Thymus (tissue), 11 donors: ENCODE measurements at regions not wholly inside any gene's neighbourhood (a gene's known extent, or its start where the extent isn't known, plus 50 kb on each side); places are given as distances from the start of the nearest gene placed in this dataset.
"Not testable (repeated sequence)": the region's sequence is repeated elsewhere in the genome, so short reads cannot be mapped to it uniquely, and the experiment has no call there.

Experiments used
- DNase-seq, 9 donors: peaks; one replicate each; pipeline ENCODE4 v3.0.0-alpha.2; 2013; ENCODE audit warnings: low spot score in 9 of 9, low read depth in 6 of 9, missing footprints in 1 of 9
- H3K27ac ChIP-seq, 2 donors: one replicate each; pipeline ENCODE4 v1.5.1; 2013; ENCODE audit warnings: control low read depth in 1 of 2, low read depth in 1 of 2, low read length in 1 of 2, mild to moderate bottlenecking in 1 of 2, moderate library complexity in 1 of 2
- H3K27me3 ChIP-seq, 2 donors: one replicate each; pipeline ENCODE4 v1.5.1; 2013; ENCODE audit warnings: low read length in 1 of 2; ENCODE audit not compliant: control insufficient read depth in 2 of 2, insufficient read depth in 1 of 2
- H3K36me3 ChIP-seq, 2 donors: one replicate each; pipeline ENCODE4 v1.5.1; 2013; ENCODE audit warnings: low read length in 1 of 2, mild to moderate bottlenecking in 1 of 2, moderate library complexity in 1 of 2; ENCODE audit not compliant: control insufficient read depth in 2 of 2, insufficient read depth in 2 of 2
- H3K4me1 ChIP-seq, 2 donors: one replicate each; pipeline ENCODE4 v1.5.1; 2013; ENCODE audit warnings: low read length in 2 of 2; ENCODE audit not compliant: control insufficient read depth in 2 of 2, insufficient read depth in 2 of 2
- H3K4me3 ChIP-seq, 2 donors: one replicate each; pipeline ENCODE4 v1.5.1; 2013; ENCODE audit warnings: low read length in 2 of 2, control low read depth in 1 of 2, mild to moderate bottlenecking in 1 of 2
- H3K9me3 ChIP-seq, 2 donors: one replicate each; pipeline ENCODE4 v1.5.1; 2013; ENCODE audit warnings: low read length in 1 of 2, mild to moderate bottlenecking in 1 of 2; ENCODE audit not compliant: control insufficient read depth in 2 of 2, insufficient read depth in 1 of 2
- WGBS: extraction: QIAGEN DNeasy Blood & Tissue Kit; methylation state at CpG from one replicate; pipeline ENCODE4 v1.1.7; 2013; 5-methylcytosine and 5-hydroxymethylcytosine counted together
- donor health status: healthy.

- H3K4me1 ChIP-seq, H3K9me3 ChIP-seq, DNase-seq, H3K27me3 ChIP-seq, H3K27ac ChIP-seq, H3K4me3 ChIP-seq, H3K36me3 ChIP-seq: not testable (repeated sequence)
- WGBS: over 99% methylated on average over 2 of the region's 2 CpGs
Measured at GRCh38 chr15:22651179-22651578, 135.3 kb upstream of the NIPA1 start.

- not testable (repeated sequence) for H3K27me3 ChIP-seq, H3K9me3 ChIP-seq, H3K36me3 ChIP-seq, H3K4me1 ChIP-seq
- Histone ChIP-seq H3K4me3 (peak overlapping the region in 1 of 2 donors; percentile 54), H3K27ac (peak overlapping the region; percentile 26 to 42)
- peak in 1 of 9 donors; percentile 13 for DNase-seq
- WGBS: under 1% methylated on average over 97 of the region's 110 CpGs
Measured at GRCh38 chr15:22664294-22665058, 122.0 kb upstream of the NIPA1 start.

- peak overlapping the region in 1 of 2 donors; percentile 54 for H3K4me3 ChIP-seq
- not testable (repeated sequence) for H3K36me3 ChIP-seq, H3K27me3 ChIP-seq, H3K9me3 ChIP-seq, H3K4me1 ChIP-seq
- peak overlapping the region in 1 of 2 donors; percentile 61 for H3K27ac ChIP-seq
- 2% methylated on average over 22 of the region's 22 CpGs for WGBS
- peak in 2 of 9 donors; percentile 3 to 12 for DNase-seq
Measured at GRCh38 chr15:22665059-22665702, 121.3 kb upstream of the NIPA1 start.

DNA sequence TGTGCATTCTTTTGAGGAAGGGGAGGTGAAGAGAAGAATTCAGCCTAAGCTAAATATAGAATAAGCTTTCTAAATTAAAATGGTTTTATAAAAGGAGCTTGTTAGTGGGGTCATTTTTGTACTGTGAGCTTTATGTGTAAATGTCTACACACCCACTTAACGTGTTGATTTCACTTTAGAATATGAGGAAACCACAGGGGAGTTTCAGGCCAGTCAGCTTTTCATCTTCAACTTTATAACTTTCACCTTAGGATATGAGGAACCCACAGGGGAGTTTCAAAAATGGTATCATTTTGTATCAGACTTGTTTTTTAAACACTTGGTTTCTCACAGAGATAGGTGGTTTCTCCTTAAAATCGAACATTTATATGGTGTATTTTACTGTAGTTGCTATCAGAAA, 120.7 kb upstream of the NIPA1 start:
- peak overlapping the region in 1 of 2 donors; percentile 61 for H3K27ac ChIP-seq

DNA sequence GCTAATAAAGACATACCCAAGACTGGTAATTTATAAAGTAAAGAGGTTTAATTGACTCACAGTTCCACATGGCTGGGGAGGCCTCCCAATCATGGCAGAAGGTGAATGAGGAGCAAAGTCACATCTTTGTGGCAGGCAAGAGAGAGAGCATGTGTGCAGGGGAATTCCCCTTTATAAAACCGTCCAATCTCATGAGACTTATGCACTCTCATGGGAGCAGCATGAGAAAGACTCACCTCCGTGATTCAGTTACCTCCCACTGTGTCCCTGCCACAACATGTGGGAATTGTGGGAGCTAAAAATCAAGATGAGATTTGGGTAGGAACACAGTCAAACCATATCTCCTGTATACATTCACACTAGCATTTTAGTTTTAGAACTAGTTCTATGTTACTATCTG, 101.7 kb upstream of the NIPA1 start:
- not testable (repeated sequence) for H3K4me3 ChIP-seq, H3K27ac ChIP-seq, H3K36me3 ChIP-seq, H3K4me1 ChIP-seq, DNase-seq, H3K9me3 ChIP-seq, H3K27me3 ChIP-seq
- 94% methylated on average over 2 of the region's 2 CpGs for WGBS

More for the DNA sequence above, 120.7 kb upstream of the NIPA1 start:
- not testable (repeated sequence) for H3K36me3 ChIP-seq, H3K4me1 ChIP-seq, H3K9me3 ChIP-seq, H3K4me3 ChIP-seq, DNase-seq, H3K27me3 ChIP-seq
- 4% methylated on average over 1 of the region's 2 CpGs for WGBS

DNA sequence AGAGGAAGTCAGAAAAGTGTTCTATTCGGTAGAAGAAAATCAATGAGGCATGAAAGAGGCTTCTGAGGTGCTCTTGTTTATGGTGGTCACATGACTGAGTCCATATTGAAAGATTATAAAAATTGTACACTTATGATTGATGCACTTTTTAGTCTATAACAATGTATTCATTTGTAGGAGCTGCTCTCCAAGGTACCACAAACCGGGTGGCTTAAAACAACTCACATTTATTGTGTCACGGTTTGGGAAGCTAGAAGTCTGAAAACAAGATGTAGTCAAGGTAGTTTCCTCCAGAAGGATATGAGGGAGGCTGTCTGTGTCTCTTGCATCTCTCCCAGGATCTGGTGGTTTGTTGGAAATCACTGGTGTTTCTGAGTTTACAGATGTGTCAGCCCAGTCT, 86.6 kb upstream of the NIPA1 start:
- H3K27me3 ChIP-seq, H3K4me1 ChIP-seq, H3K36me3 ChIP-seq, DNase-seq, H3K4me3 ChIP-seq, H3K9me3 ChIP-seq, H3K27ac ChIP-seq: not testable (repeated sequence)
- 92% methylated on average over 3 of the region's 3 CpGs for WGBS

- H3K27ac ChIP-seq, DNase-seq, H3K4me3 ChIP-seq, H3K36me3 ChIP-seq, H3K9me3 ChIP-seq, H3K4me1 ChIP-seq: not testable (repeated sequence)
- peaks cover 0 to 13% of the 10 kb centered on the region in 2 donors for H3K27me3 ChIP-seq
- WGBS: 97% methylated on average over 18 of the region's 18 CpGs
Measured at GRCh38 chr15:22710831-22711341, 75.6 kb upstream of the NIPA1 start.

- H3K4me1 ChIP-seq, H3K36me3 ChIP-seq, H3K27ac ChIP-seq, H3K4me3 ChIP-seq, DNase-seq, H3K9me3 ChIP-seq: not testable (repeated sequence)
- WGBS: 9% methylated on average over 1 of the region's 1 CpG
- H3K27me3 ChIP-seq: peaks cover 0 to 13% of the 10 kb centered on the region in 2 donors
Measured at GRCh38 chr15:22713933-22714332, 72.5 kb upstream of the NIPA1 start.

DNA sequence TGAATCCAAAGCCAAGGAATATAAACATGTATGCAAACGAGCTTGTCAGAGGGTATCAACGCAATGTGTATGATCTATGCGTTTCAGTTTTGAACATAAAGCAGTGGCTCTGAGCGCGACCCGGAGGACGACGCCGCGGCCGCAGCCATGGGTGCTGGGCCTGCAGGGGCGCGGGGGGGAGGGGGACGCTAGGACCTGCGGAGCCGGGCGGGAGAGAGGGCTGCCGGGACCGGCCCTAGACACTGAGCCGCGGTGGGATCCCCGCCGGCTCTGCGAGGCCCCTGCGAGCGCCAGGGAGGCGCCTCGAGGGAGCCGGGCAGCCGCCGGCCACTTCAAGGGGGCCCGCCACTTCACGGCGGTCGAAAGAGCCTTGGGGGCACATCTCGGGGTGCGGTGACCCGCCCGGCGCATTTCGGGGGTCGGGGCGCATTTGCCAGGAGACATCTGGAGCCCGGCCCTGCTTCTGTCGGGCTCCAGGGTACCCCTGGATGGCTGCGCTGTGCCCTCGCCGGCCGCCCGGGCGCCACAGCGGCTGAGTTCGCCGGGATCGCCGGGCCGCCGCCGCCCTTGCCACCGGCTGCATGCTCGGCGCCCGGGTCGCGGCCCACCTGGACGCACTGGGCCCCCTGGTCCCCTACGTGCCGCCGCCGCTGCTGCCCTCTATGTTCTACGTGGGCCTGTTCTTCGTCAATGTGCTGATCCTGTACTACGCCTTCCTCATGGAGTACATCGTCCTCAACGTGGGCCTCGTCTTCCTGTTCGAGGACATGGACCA, 71.9 kb upstream of the NIPA1 start:
- H3K27ac ChIP-seq, DNase-seq: not testable (repeated sequence)

More for the DNA sequence above, 71.9 kb upstream of the NIPA1 start:
- H3K9me3 ChIP-seq, H3K4me3 ChIP-seq, H3K36me3 ChIP-seq, H3K4me1 ChIP-seq: not testable (repeated sequence)
- H3K27me3 ChIP-seq: peaks cover 0 to 13% of the 10 kb centered on the region in 2 donors
- 3% methylated on average over 65 of the region's 77 CpGs for WGBS
